Suprapubic skin (tissue), 4 donors: ENCODE measurements at regions not wholly inside any gene's neighbourhood (a gene's known extent, or its start where the extent isn't known, plus 50 kb on each side); places are given as distances from the start of the nearest gene placed in this dataset.

Source experiments
- CTCF ChIP-seq, 2 donors: fragments of 200-600 bp in 1 of 2; fragments of 450-650 bp in 1 of 2; sonication (generic) in 1 of 2; IDR thresholded peaks; one replicate each; pipeline ENCODE4 v1.5.1; 2016 to 2019; ENCODE audit warnings: antibody characterized with exemption in 2 of 2, mild to moderate bottlenecking in 1 of 2, moderate library complexity in 1 of 2
- EP300 ChIP-seq: sonication (generic); formaldehyde crosslinking; IDR thresholded peaks from one replicate; pipeline ENCODE4 v1.6.1; 2017; ENCODE audit warnings: antibody characterized with exemption
- POLR2A ChIP-seq, 2 donors: fragments of 450-650 bp; IDR thresholded peaks; one replicate each; pipeline ENCODE4 v1.6.1; 2017; ENCODE audit warnings: antibody characterized with exemption in 2 of 2, mild to moderate bottlenecking in 2 of 2, moderate library complexity in 2 of 2
- POLR2AphosphoS5 ChIP-seq, 3 donors: sonication (generic); formaldehyde crosslinking; IDR thresholded peaks; one replicate each; pipeline ENCODE4 v1.6.1; 2017; ENCODE audit warnings: antibody characterized with exemption in 3 of 3

- no peak for TF ChIP-seq POLR2A (IDR thresholded peaks at IDR 0.05)
- TF ChIP-seq CTCF (IDR thresholded peaks at IDR 0.05) = no peak
- no peak for TF ChIP-seq POLR2AphosphoS5 (IDR thresholded peaks at IDR 0.05)
- no peak for TF ChIP-seq EP300
These were observed 845.3 kb downstream of the FAM181B start for GRCh38 chr11:81888391-81888790.
